ENCODE measurements at regions not wholly inside any gene's neighbourhood (a gene's known extent, or its start where the extent isn't known, plus 50 kb on each side); places are given as distances from the start of the nearest gene placed in this dataset.
"Not testable (repeated sequence)": the region's sequence is repeated elsewhere in the genome, so short reads cannot be mapped to it uniquely, and the experiment has no call there.

GRCh38 chr15:59828861-59829260 is 139.7 kb upstream of the BNIP2 start:
- no peak for DNase-seq

DNA sequence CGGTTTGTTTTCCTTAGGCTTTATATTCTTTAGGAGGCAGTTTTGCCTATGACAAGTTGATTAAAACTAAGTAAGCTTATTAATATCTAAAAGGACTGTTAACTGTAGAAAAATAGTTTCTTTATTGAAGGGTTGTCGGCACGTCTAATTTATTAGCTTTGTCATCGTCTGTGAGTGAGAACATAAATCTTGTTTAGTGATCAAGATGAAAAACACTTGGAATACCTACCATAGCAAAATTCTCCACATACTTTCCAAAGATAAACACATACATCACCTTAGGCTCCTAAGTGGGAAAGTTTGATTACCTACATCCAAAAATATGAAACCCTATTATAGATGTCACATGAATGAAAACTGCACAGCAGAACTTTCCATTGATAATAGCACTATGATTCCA is 139.1 kb upstream of the BNIP2 start:
- DNase-seq, result no peak

DNA sequence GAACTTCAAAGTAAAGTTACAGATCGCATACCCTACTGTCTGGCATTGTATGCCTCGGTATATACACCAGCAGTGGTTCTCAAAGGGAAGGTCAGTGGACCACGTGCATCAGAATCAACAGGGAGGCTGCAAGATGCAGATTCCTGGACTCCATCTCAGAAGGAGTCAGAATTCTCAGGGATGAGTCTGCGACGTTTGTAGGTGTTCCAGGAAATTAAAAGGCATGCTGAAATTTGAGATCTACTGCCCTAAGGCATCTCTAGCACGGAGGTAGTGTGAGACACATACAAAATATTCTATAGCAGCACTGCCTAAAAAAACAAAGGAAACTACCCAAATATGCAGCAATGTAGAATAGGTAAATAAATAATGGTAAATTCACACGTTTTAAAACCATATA is 136.8 kb upstream of the BNIP2 start:
- DNase-seq, result no peak

- no peak for DNase-seq
Observed at GRCh38 chr15:59821286-59821685, 132.2 kb upstream of the BNIP2 start.

- no peak for DNase-seq
Observed at GRCh38 chr15:59819092-59819491, 130.0 kb upstream of the BNIP2 start.

GRCh38 chr15:59818336-59818735 is 129.2 kb upstream of the BNIP2 start:
- no peak for DNase-seq

GRCh38 chr15:59817834-59818233 is 128.7 kb upstream of the BNIP2 start:
- no peak for DNase-seq

DNA sequence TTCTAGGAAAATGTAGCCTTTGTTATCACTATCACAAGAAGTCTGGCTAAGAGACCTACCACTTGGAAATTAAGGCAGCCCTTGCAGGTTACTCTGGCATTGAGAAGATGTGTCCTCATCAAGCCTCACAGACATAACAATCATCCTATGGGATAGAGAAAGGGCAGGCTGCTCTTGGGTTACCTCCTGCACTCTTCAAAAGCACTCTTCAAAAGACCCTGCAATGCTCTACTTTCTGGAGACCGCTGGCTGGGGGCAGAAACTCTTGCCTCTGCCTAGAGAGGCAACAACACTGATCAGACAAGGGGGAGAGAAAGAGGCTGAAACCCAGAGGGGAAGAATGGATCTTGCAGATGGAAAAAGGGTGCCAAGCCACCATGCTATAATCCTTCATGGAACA is 127.9 kb upstream of the BNIP2 start:
- DNase-seq, result no peak

GRCh38 chr15:59814409-59814808 is 125.3 kb upstream of the BNIP2 start:
- DNase-seq, result no peak

GRCh38 chr15:59812889-59813288 is 123.8 kb upstream of the BNIP2 start:
- no peak for DNase-seq

- DNase-seq, result no peak
Observed at GRCh38 chr15:59812250-59812870, 123.2 kb upstream of the BNIP2 start.

DNA sequence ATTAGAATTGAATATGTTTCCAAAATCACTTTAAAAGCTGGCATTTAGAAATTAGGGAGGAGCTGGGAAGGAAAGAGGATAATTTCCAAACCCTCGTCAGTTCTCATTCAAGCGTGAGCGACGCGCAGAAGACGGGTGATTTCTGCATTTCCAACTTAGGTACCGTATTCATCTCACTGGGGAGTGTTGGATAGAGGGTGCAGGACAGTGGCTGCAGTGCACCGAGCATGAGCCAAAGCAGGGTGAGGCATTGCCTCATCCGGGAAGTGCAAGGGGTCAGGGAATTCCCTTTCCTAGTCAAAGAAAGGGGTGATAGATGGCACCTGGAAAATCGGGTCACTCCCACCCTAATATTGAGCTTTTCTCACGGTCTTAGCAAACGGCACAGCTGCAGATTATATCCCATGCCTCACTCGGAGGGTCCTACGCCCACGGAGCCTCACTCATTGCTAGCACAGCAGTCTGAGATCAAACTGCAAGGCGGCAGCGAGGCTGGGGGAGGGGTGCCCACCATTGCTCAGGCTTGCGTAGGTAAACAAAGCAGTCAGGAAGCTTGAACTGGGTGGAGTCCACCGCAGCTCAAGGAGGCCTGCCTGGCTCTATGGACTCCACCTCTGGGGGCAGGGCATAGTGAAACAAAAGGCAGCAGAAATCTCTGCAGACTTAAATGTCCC is 114.3 kb upstream of the BNIP2 start:
- DNase-seq, result peak; percentile 50 to 56

DNA sequence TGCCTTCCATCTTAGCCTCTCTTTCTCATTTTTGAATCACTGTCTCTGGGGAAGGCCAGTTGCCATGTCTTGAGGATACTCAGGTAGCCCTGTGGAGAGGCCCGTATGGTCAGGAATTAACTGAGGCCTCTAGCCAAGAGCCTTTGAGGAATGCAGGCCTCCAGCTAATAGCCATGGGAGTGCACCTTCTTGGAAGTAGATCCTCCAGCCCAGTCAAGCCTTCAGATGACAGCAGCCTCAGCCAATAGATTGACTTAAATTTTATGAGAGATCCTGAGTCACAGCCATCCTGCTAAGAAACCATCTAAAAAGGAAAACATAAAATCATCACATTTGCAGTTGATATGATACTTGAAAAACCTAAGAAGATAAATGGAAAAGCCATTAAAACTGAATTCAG is 112.5 kb upstream of the BNIP2 start:
- DNase-seq, result no peak

- DNase-seq, result no peak
Observed at GRCh38 chr15:59798605-59798917, 109.4 kb upstream of the BNIP2 start.

GRCh38 chr15:59797756-59798604 is 108.9 kb upstream of the BNIP2 start:
- DNase-seq, result no peak

DNA sequence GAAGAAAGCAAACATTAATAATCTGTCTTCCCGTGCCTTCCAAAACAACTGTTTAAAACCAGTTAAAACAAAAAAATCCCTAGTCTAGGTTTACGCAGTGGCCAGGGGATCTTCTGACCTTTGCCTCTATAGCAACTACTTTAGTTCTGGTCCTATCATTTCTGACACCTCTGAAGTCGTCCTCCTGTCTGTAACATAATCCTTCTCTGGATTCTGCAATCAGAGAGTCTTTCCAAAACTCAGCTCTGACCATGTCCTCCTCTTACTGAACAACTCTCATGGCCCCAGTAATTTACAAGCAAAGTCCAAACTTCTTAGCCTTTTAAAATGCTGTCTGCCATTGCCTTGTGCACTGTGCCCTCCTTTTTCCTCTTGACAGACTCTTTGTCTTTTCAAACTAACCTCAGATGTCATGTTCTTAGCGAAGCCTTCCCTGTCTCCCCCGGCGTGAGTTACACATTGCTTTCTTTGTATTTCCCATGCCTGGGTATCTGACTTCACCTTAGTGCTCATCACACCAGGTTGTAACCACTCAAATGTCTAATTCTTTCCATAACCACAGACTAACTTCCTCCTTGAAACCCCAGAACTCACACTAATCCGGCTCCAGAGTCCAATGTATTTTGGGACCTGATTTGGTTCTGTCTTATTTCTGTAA is 105.2 kb upstream of the BNIP2 start:
- DNase-seq, result peak; percentile 26 to 34

GRCh38 chr15:59792359-59792758 is 103.2 kb upstream of the BNIP2 start:
- DNase-seq, result peak in 1 of 2 donors; percentile 9

GRCh38 chr15:59791755-59792154 is 102.6 kb upstream of the BNIP2 start:
- no peak for DNase-seq

DNA sequence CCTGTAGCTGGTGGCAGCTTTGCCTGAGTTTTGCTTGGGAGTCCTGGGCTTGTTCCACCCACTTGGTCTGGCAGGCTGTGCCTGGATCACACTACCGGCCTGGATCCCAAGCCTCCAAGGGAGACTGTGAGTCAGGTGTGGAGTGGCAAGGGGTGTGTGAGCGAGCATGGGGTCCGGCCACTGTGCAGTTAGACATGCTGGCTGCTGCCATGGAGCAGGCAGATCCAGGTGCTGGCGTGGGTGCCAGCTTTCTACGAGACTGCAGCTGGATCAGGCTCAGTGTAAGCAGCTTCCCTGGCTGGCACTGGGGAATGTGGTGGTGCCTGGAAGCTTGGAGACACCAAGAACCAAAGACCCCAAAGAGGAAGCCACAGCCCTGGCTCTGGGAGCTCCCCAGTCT is 102.0 kb upstream of the BNIP2 start:
- DNase-seq, result no peak

- DNase-seq, result not testable (repeated sequence)
Observed at GRCh38 chr15:59786466-59786865, 97.3 kb upstream of the BNIP2 start.

- DNase-seq, result not testable (repeated sequence)
Observed at GRCh38 chr15:59785981-59786380, 96.9 kb upstream of the BNIP2 start.

DNA sequence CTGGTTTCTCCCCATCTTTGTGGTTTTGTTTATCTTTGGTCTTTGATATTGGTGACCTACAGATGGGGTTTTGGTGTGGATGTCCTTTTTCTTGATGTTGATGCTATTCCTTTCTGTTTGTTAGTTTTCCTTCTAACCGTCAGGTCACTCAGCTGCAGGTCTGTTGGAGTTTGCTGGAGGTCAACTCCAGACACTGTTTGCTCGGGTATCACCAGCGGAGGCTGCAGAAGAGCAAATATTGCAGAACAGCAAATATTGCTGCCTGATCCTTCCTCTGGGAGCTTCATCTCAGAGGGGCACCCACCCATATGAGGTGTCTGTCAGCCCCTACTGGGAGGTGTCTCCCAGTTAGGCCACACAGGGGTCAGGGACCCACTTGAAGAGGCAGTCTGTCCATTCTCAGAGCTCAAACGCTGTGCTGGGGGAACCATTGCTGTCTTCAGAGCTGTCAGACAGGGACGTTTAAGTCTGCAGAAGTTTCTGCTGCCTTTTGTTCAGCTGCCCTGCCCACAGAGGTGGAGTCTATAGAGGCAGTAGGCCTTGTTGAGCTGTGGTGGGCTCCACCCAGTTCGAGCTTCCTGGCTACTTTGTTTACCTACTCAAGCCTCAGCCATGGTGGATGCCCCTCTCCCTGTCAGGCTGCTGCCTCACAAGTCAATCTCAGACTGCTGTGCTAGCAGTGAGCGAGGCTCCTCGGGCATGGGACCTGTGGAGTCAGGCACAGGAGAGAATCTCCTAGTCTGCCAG is 94.8 kb upstream of the BNIP2 start:
- not testable (repeated sequence) for DNase-seq

- no peak for DNase-seq
Observed at GRCh38 chr15:59779110-59779509, 90.0 kb upstream of the BNIP2 start.

Data from activated CD4-positive, alpha-beta T cell treated with anti-CD3 and anti-CD28 coated beads for 4 hours (primary cell).